ENCODE measurements at regions not wholly inside any gene's neighbourhood (a gene's known extent, or its start where the extent isn't known, plus 50 kb on each side); places are given as distances from the start of the nearest gene placed in this dataset.
A peak's percentile ranks its signal among the peaks of the same experiment; 100 is the strongest.

- ChIA-PET CTCF (no interaction called here), POLR2A (no interaction called here)
- H3K9me3 ChIP-seq (ENCODE audit: control insufficient read depth in 1 of 2, insufficient read depth in 1 of 2, low read length in 2 of 2), result no peaks in the 10 kb centered on the region
- no peaks in the 10 kb centered on the region for H3K36me3 ChIP-seq (ENCODE audit: insufficient read depth, low read length)
- Mint-ChIP-seq H3K27ac (peak overlapping the region; percentile 75), H3K4me1 (ENCODE audit: low read depth) (peaks cover 19% of the 10 kb centered on the region), H3K4me3 (peak overlapping the region; percentile 55), H3K27me3 (no peaks in the 10 kb centered on the region), H3K9me3 (no peaks in the 10 kb centered on the region), H3K36me3 (ENCODE audit: low read depth) (no peaks in the 10 kb centered on the region)
- H3K27ac ChIP-seq (ENCODE audit: low read depth in 1 of 2, low read length in 2 of 2), result no peak overlapping the region
- H3K4me3 ChIP-seq (ENCODE audit: low read length), result no peak overlapping the region
- DNase-seq (peak in 2 of 14 experiments; percentile 0), ATAC-seq (ENCODE audit: poor library complexity) (no peak)
- intact Hi-C loops (cut with DNase I, micrococcal nuclease), result no loop called here
- no peak for TF ChIP-seq CTCF (IDR thresholded peaks at IDR 0.05)
- H3K27me3 ChIP-seq (ENCODE audit: control insufficient read depth in 1 of 2, insufficient read depth in 2 of 2, low read length in 2 of 2), result no peaks in the 10 kb centered on the region
- peaks cover 7% of the 10 kb centered on the region for H3K4me1 ChIP-seq (ENCODE audit: insufficient read depth, low read length)
Measured at GRCh38 chrX:43106009-43106408, 328.0 kb upstream of the PPP1R2C start.

GRCh38 chrX:43108828-43109227, 330.9 kb upstream of the PPP1R2C start:
- Mint-ChIP-seq H3K4me3 (no peak overlapping the region), H3K27me3 (no peaks in the 10 kb centered on the region), H3K4me1 (ENCODE audit: low read depth) (peaks cover 19% of the 10 kb centered on the region), H3K27ac (no peak overlapping the region), H3K9me3 (no peaks in the 10 kb centered on the region), H3K36me3 (ENCODE audit: low read depth) (no peaks in the 10 kb centered on the region)
- ATAC-seq (ENCODE audit: poor library complexity) (no peak), DNase-seq (no peak)
- Histone ChIP-seq H3K4me3 (ENCODE audit: low read length) (no peak overlapping the region), H3K27ac (ENCODE audit: low read depth in 1 of 2, low read length in 2 of 2) (no peak overlapping the region), H3K9me3 (ENCODE audit: control insufficient read depth in 1 of 2, insufficient read depth in 1 of 2, low read length in 2 of 2) (no peaks in the 10 kb centered on the region), H3K27me3 (ENCODE audit: control insufficient read depth in 1 of 2, insufficient read depth in 2 of 2, low read length in 2 of 2) (no peaks in the 10 kb centered on the region), H3K4me1 (ENCODE audit: insufficient read depth, low read length) (peaks cover 7% of the 10 kb centered on the region), H3K36me3 (ENCODE audit: insufficient read depth, low read length) (no peaks in the 10 kb centered on the region)
- POLR2A ChIA-PET, result no interaction called here
- intact Hi-C loops (cut with DNase I, micrococcal nuclease), result no loop called here
- no peak for TF ChIP-seq CTCF (IDR thresholded peaks at IDR 0.05)
- CTCF ChIA-PET, result no interaction called here

- ATAC-seq (ENCODE audit: poor library complexity), result no peak
- intact Hi-C loops (cut with DNase I, micrococcal nuclease), result no loop called here
- POLR2A ChIA-PET, result no interaction called here
Measured at GRCh38 chrX:43121637-43122036, 343.7 kb upstream of the PPP1R2C start.

More at GRCh38 chrX:43121637-43122036, 343.7 kb upstream of the PPP1R2C start:
- H3K9me3 ChIP-seq (ENCODE audit: control insufficient read depth in 1 of 2, insufficient read depth in 1 of 2, low read length in 2 of 2), result no peaks in the 10 kb centered on the region
- no peaks in the 10 kb centered on the region for H3K4me1 ChIP-seq (ENCODE audit: insufficient read depth, low read length)
- H3K36me3 Mint-ChIP-seq (ENCODE audit: low read depth), result no peaks in the 10 kb centered on the region
- H3K4me3 ChIP-seq (ENCODE audit: low read length), result no peak overlapping the region
- H3K9me3 Mint-ChIP-seq, result no peaks in the 10 kb centered on the region
- DNase-seq, result peak in 4 of 14 experiments; percentile 15 to 27 (median 20)
- H3K27me3 ChIP-seq (ENCODE audit: control insufficient read depth in 1 of 2, insufficient read depth in 2 of 2, low read length in 2 of 2), result no peaks in the 10 kb centered on the region
- no peak overlapping the region for H3K27ac ChIP-seq (ENCODE audit: low read depth in 1 of 2, low read length in 2 of 2)
- H3K4me1 Mint-ChIP-seq (ENCODE audit: low read depth), result no peaks in the 10 kb centered on the region
- H3K4me3 Mint-ChIP-seq, result no peak overlapping the region
- TF ChIP-seq CTCF (IDR thresholded peaks at IDR 0.05), result no peak
- H3K36me3 ChIP-seq (ENCODE audit: insufficient read depth, low read length), result no peaks in the 10 kb centered on the region
- no peaks in the 10 kb centered on the region for H3K27me3 Mint-ChIP-seq
- no peak overlapping the region for H3K27ac Mint-ChIP-seq
- CTCF ChIA-PET, result interaction anchor here (1.2 kb wide), 1 partner anchor 1322 kb away, joined by 3 read pairs; no protein-coding TSS in a partner anchor
